C4-2B (cell line): ENCODE measurements at regions not wholly inside any gene's neighbourhood (a gene's known extent, or its start where the extent isn't known, plus 50 kb on each side); places are given as distances from the start of the nearest gene placed in this dataset.

Experiments used
- H3K27ac ChIP-seq: fragments of 450-650 bp; 2 replicates; pipeline ENCODE4 v1.5.1; 2017
- ZFX ChIP-seq: fragments of 450-650 bp; IDR thresholded peaks from 2 replicates; pipeline ENCODE4 v1.6.1; 2017
- TF ChIP-seq, protein P1 (sequence below): fragments of 450-650 bp; conservative IDR thresholded peaks from 2 replicates; pipeline ENCODE4 v1.5.1; 2017; ENCODE audit warnings: mild to moderate bottlenecking

DNA sequence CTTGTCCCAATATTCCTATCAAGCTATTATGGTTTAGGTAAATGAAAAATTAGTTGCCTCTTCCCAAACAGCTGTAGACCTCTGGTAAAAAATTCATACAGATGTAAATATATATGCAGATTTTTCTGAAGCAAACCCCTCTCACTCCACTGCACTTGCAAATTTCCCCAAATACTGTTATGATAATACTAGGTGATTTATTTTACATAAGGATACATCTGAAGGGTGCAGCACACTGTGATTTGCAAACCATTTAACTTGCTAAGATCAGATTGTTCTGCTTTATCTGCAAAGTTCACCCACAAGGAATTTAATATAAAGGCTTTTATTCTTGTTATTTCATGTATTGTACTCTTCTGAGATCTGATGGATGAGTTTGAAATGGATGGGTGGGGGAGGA is 177.0 kb downstream of the GPAT3 start:
- no peak overlapping the region for H3K27ac ChIP-seq
- TF ChIP-seq, protein P1, sequence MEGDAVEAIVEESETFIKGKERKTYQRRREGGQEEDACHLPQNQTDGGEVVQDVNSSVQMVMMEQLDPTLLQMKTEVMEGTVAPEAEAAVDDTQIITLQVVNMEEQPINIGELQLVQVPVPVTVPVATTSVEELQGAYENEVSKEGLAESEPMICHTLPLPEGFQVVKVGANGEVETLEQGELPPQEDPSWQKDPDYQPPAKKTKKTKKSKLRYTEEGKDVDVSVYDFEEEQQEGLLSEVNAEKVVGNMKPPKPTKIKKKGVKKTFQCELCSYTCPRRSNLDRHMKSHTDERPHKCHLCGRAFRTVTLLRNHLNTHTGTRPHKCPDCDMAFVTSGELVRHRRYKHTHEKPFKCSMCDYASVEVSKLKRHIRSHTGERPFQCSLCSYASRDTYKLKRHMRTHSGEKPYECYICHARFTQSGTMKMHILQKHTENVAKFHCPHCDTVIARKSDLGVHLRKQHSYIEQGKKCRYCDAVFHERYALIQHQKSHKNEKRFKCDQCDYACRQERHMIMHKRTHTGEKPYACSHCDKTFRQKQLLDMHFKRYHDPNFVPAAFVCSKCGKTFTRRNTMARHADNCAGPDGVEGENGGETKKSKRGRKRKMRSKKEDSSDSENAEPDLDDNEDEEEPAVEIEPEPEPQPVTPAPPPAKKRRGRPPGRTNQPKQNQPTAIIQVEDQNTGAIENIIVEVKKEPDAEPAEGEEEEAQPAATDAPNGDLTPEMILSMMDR: no peak
- TF ChIP-seq ZFX: no peak

DNA sequence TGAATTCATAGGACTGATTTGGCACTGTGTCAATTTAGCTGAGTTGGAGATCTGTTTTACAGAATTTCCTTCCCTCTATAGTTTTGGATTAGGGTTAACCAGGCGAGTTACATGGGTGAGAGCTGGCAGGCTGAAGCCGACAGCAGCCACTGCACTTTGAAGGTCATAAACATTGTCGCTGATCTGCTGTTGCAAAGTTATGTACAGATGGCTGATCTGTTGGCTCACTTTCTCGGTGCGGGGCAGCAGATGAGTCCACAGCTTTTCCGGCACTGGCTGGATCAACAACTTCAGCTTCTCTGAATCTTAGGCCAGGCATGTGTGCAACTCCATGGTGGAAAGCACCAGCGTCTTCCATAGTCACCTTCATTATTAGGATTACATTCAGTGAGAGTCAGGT is 173.7 kb downstream of the GPAT3 start:
- TF ChIP-seq, protein P1: no peak
- no peak for TF ChIP-seq ZFX

DNA sequence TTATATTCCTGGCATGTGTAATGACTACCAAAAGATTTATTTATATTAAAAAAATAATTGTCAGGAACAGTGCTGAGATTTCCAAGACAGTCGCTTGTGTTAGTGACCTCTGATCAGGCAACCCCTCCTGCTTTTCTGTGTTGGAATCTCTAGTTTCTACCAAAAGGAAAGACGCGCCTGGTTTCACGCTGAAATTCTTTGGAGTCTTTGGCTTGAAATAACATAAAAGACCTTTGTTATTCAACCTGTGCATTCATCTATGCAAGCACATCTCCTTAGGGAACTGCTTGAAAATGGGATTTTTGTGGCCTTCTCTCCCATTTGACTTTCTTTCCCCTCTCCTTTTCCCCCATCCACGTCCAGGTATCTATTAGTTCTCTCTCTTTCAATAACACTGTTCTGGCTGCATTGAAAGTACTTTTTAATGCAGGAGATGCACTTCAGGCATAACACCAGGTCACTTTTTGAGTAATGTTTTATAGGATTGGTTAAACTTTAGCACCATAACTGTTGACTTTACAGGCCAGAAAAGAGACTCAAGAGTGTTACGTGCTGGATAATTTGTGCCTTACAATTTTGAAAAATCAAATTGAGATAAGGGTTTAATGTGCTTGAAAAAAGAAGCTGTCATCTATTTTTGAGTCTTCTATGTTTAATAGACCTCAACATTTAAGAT is 172.7 kb downstream of the GPAT3 start:
- TF ChIP-seq, protein P1: no peak
- no peak for TF ChIP-seq ZFX
- H3K27ac ChIP-seq: no peak overlapping the region

More for the DNA sequence above, 173.7 kb downstream of the GPAT3 start:
- H3K27ac ChIP-seq: no peak overlapping the region

DNA sequence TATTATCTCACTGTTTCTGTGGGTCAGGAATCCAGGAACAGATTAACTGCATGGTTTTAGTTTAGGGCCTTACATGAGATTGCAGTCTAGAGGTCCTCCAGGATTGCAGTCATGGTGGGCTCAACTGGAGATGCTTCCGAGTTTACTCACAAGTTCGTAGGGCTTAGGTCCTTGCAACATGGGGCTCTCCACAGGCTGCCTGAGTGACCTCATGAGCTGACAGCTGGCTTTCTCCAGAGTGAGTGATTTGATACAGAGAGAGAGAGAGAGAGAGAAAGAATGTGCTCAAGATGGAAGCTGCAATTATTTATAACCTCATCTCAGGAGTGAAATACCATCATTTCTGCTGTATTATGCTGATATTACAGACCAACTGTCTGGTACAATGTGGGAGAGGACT is 168.9 kb downstream of the GPAT3 start:
- TF ChIP-seq ZFX: no peak
- TF ChIP-seq, protein P1: no peak

DNA sequence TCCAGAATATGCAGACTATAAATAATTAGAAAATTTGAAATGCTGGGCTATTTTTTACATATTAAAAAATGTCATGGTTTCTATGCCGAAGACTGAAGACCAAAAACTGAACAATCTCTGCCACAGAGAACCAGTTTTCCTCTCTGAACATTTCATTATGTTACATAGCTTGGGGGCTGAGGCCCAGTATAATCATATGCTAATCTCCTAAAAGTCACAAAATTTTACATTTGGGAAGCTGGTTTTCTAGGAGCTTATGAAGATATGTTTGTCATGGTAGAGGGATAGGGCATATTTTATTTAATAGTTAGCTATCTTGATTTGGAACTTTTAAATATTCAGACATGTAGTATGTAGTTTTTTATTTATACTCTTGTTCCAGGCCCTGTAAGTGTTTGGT is 167.8 kb downstream of the GPAT3 start:
- no peak overlapping the region for H3K27ac ChIP-seq
- TF ChIP-seq ZFX: no peak

More for the DNA sequence above, 168.9 kb downstream of the GPAT3 start:
- no peak overlapping the region for H3K27ac ChIP-seq

DNA sequence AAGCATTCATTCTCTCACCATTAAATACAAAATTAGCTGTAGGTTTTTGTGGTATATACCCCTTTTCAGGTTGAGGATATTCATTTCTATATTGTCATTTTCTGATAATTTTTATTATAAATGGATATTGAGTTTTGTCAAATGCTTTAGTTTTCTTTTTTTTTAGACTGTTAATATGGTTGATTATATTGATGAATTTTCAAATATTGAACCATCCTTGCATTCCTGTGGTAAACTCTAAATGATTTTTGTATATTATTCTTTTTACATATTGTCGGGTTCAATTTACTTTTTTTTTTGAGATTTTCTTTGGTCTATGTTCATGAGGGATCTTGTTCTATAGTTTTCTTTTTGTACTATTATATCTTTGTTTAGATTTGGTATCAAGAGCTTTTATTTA is 165.1 kb downstream of the GPAT3 start:
- no peak overlapping the region for H3K27ac ChIP-seq
- TF ChIP-seq, protein P1: no peak
- TF ChIP-seq ZFX: no peak

DNA sequence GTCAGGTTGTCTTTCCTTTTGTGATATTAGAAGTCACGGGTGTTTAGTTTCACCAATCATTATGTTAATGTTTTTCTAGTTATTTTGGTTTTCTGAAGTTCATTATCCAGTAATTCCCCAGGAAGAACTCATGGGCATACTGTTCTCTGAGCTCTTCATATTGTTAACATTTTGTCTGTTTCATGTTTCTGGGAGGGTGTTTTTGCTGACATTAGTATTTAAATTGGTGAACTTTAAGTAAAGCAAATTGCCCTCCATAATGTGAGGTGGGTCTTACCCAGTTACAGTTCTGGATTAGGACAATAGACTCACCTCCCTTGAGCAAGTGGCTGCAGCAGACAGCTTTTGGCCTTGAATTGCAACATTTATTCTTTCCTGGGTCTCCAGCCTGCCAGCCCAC is 163.4 kb downstream of the GPAT3 start:
- no peak for TF ChIP-seq ZFX
- TF ChIP-seq, protein P1: no peak
- H3K27ac ChIP-seq: no peak overlapping the region

DNA sequence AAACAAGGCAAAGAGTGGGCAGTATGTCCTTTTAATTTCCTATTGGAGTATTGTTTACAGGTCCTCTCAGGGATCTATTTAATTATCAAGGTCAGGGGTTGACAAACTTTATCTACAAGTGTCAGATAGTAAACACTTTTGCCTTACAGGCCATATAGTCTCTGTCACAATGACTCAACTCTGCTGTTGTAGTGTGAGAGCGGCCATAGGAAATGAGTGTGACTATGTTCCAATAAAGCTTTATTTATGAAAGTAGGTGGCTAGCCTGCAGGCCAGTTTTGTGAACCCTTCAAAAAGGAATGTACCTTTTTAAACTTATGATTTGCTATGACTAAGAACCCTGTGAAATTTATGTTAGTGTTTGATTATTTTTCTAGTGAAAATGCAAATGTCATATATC is 156.1 kb downstream of the GPAT3 start:
- TF ChIP-seq, protein P1: no peak
- no peak for TF ChIP-seq ZFX
- no peak overlapping the region for H3K27ac ChIP-seq
